HT-29 (cell line): ENCODE measurements at regions not wholly inside any gene's neighbourhood (a gene's known extent, or its start where the extent isn't known, plus 50 kb on each side); places are given as distances from the start of the nearest gene placed in this dataset.
"Not testable (repeated sequence)": the region's sequence is repeated elsewhere in the genome, so short reads cannot be mapped to it uniquely, and the experiment has no call there.

Source experiments
- DNase-seq: peaks from one replicate; pipeline ENCODE4 v3.0.0-alpha.2; 2015; ENCODE audit warnings: low spot score

DNA sequence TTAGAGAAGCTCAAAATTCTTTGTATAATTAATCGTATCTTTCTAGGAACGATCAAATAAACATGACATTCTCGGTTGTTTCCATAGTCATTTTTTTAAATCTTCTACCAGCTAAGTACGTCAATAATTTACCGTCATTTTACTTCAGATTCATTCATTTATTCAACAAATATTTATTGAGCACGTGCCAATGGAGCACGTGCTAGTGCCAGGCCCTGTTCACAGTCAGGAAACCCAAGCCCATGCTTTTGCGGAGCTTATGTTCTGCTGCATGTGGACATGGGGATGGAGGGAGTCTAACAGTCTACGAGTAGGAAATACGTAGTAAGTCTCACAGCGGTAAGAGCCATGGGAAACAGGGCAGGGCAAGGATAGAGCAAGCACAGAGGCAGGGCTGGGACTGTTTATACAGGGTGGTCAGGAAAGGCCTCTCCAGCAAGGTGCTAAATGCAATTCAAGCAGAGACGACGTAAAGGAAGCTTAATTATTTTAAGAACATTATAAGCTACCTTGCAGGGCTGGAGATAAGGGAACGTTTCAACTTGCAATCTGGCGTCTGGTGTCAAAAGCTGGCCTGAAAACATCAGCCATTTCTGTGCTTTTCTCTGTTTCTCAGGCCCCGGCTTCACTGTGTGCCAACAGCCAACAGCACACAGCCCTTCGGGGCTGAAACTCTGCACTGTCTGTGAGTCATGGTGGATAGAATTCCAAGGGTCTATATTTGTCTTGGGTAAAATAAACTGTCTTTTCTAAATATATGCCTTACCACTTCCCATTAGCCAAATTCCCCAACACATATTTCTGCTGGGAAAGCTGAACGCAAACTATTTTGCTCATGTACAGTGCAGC lies 517.1 kb upstream of the ZFP42 start:
- no peak for DNase-seq

DNA sequence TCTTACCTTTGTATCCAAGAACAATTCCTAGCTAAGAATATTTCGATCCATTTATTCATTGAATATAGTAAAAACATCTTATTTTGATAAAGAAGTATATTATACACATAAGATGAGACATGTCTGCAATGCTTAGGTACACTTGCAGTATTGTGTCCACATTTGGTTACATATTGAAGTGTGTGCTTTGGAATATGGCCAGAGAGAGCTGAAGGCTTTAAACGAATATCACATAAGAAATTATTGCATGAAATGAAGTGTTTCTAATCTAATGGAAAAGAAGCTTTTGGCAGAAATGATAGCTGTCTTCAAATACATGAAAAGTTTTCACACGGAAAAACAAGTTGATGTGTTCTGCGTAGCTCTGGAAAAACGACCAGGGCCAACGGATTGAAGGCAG lies 516.1 kb upstream of the ZFP42 start:
- DNase-seq = no peak

DNA sequence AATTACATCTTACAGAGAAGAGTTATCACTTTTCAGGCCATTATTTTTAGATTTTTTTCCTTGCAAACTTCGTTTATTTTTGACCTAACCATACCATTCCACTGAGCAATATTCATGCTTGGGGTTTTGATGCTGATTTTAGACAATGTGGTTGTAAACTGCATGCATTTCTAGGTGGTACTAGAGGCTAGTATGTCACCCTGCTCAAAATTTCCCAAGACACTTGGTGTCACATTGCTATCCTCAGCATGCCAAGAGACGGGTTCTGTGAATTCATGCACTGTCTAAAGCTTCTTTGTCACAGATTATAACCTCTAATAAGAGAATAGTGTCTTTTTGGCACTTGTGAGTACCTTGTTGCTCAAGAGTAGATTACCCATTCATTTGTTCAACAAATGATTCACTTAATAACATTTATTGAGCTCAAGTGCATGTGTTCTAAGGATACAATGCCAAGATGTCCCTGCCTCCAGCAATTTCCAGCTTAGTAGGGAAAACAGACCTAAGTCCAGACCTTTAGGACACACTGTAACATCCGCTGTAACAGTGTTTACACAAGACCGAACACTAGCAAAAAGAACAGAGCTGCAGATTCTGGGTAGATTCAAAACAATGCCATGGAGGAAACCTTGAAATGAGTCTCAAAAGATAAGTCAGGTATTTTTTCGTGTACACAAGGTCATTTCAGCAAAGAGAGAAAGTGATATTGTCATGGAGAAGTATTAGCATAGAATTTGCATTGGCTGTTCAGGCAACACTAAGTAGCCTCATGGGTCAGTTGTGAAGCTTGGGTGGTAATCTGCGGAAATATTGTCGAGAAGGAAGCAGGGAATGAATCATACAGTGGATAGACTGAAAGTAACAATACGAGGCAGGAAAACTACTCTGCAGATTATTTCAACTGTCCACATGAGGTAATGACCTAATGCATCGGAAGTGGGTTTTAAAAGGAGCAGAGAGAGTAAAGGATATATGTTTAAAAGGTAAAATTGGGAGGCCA lies 515.1 kb upstream of the ZFP42 start:
- no peak for DNase-seq

DNA sequence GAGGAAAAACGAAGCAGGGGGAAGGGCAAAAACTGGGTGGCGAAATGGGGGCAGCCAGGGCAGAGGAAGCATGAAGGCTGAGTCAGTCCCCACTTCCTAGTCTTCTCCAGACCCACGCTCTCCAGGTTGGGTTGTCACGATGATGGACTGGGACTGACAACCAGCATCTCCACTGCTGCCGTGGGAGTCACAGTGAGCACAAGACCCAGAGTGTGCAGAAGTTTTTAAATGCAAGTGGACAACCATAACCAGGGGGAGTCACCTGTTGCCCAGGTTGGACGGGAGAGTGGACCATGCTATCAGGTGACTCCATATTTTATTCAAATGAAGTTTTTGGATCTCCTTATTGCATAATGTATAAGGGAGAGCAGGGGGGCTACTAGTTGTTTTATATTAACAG lies 511.4 kb upstream of the ZFP42 start:
- no peak for DNase-seq

DNA sequence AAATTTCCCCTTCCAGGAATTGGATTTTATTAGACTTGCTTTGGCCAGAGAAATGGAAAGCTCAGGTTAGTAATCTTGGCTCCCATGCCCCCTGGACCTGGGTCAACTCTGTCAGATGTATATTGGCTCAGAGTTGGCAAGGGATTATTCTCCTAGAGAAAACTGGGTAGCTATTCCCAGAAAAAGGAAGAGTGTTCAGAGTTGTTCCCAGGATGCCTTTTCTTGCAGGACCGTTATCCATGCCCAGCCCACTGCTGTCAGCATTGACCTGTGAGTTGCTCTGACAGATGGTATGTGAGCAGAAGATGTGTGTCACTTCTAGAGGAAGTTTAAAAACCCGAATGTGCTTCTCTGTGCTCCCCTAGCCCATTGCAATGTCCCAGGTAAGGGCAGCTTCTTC lies 509.9 kb upstream of the ZFP42 start:
- no peak for DNase-seq

DNA sequence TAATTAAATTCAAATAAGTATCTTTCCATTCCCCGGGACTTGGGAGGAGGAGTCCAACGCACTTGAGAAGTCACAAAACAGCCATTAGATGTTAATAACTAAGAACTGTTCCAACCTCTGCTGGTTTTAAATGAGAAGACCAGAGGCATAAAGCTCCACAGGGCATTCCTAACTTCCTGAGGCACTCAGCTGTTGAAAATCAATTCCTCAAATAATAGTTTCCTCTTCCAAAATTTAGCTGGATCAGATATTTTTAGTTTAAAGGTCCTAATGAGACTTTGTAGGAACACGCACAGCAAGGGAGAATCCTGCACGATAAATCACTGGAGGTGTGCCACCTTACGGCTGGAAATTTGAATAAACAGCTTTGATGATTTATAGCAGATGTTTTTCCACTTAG lies 504.3 kb upstream of the ZFP42 start:
- no peak for DNase-seq

DNA sequence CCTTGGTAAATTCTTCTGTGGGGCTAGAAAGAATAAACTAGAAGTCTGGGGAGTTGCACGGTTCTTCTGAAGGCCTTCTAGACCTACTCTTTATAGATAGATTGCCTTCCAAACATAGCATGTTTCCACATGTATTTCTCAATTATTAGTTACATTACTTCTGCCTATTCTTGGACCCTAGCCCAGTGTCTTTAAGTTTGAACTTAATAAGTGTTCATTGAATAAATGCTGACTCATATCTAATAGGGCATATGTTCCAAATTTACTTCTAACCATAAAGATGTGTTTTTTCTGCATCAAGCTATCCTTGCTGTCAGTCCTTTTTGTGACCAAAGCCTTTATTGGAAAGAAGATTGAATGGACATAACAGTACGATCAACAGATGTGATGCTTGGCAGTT lies 503.6 kb upstream of the ZFP42 start:
- no peak for DNase-seq

DNA sequence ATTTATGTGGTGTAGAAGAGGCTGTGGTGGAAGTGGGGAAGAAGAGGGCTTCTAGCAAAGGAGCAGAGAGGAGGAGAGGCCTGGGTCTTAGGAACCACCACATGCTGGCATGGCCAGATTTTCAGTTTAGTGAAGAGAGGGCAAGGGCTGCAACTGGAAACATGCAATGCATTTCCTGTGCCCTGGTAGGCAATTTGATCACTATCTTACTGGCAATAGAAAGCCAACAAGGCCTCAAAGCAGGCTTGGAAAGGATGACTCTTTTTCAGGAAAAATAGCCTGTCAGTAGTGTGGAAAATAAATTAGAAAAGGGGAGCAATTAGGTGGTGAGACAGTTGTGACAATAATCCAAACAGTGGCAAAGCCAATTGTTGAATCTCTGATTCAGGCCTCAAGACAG lies 501.9 kb upstream of the ZFP42 start:
- no peak for DNase-seq

DNA sequence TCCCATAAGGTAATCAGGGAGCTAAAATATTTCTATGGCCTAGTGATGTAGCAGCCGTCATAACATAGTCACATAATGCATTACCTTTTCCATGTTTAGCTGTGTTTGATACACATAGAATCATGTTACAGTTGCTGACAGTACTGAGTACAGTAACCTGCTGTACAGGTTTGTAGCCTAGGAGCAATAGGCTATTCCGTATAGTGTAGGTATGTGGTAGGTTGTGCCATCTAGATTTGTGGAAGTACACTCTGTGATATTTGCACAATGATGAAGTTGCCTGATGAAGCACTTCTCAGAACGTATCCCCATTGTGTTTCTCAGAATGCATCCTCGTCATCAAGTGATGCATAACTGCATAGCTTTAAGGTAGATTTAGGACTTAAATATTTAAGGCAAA lies 495.6 kb upstream of the ZFP42 start:
- DNase-seq = no peak

DNA sequence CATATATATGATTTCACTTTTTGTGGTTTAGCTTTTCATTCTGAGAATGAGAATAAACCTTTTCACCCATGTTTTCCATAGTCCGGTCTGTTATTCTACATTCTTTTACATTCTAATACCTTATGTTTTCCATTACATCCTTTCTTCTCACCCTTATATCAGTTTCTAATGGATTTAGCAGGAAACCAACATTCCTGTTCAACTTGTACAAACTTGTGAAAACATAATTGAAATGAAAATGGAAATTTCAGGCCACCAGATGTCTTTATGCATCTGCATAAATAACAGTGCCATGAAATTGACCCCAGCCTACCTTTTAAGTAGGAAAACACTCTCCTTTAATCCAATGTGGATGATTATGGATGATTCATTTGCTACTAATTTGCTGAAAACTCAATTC lies 494.8 kb upstream of the ZFP42 start:
- DNase-seq = no peak

DNA sequence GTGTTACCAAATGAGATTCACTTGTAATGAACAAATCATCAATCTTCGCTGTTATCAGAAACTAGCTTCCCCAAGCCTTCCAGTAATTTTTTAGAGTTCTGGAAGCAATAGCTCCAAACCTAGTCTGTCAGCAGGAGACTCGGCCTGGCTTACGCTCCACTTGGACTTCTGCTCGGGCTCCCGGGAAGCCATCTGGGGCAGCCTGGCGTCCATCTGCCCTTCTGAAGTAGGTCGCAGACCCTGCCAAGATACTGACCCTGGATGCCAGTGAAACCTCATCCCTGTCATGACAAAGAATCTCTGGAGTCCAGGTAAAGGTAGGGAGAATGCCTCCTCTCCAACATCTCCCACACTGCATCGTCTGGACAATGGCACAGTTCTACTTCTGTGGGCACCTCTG lies 493.8 kb upstream of the ZFP42 start:
- no peak for DNase-seq

DNA sequence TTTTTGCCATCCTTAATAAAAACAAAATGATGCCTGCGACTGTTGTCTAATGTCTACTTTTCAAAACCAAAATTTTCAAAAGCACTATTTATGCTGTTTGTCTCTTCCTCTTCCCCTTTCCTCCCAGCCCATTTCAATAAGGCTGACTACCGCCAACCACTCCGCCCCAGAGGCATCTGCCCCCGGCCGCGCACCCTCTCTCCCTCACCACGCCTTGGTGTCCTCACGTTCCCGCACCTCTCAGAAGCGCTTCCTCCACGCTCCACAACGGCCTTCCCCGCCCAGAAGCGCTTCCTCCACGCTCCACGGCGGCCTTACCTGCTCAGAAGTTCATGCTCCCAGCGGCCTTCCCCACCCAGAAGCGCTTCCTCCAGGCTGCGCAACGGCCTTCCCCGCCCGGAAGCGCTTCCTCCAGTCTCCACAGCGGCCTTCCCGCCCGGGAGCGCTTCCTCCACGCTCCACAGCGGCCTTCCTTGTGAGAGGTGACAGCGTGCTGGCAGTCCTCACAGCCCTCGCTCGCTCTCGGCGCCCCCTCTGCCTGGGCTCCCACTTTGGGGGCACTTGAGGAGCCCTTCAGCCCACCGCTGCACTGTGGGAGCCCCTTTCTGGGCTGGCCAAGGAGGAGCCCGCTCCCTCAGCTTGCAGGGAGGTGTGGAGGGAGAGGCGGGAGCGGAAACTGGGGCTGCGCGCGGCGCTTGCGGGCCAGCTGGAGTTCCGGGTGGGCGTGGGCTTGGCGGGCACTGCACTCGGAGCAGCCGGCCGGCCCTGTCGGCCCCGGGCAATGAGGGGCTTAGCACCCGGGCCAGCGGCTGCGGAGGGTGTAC lies 490.4 kb upstream of the ZFP42 start:
- DNase-seq = no peak

DNA sequence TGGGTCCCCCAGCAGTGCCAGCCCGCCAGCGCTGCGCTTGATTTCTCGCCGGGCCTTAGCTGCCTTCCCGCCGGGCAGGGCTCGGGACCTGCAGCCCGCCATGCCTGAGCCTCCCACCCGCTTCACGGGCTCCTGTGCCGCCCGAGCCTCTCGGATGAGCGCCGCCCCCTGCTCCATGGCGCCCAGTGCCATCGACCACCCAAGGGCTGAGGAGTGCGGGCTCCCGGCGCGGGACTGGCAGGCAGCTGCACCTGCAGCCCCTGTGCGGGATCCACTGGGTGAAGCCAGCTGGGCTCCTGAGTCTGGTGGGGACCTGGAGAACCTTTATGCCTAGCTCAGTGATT lies 489.8 kb upstream of the ZFP42 start:
- not testable (repeated sequence) for DNase-seq

DNA sequence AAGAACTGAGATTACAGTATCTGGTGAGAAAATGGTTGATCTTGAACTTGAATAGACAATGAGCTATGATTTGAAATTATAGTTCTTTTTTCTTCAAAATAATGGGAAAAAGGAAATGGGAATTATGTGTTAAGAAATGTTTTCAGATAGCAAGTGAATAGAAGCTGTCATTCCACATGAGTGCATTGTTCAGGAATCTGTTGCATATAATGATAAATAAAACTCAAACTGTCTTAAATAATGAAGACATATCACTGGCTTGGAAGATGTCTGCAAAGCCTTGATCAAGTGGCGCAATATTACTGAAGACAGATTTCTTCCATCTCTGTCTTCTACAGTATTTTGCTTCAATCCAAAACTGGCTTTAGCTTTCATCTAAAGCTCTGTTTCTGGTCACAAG lies 479.3 kb upstream of the ZFP42 start:
- no peak for DNase-seq

DNA sequence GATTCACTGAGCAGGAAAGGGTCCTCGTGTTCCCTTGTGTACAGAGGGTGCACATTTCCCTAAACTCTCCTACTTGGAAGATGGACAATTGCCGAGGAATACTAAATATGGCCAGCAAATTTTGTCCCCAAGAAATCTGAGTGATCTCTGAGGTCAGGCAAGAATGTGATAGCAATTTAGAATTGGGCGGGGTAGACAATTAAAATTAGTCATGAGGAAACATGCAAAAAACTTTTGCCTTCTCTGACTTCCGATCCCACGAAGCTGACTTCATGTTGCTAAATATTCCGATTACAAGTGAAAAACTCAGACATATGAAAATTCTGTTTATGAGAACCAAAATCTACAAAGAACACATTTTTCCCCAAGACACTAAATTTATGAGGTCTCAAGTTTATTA lies 453.9 kb upstream of the ZFP42 start:
- no peak for DNase-seq

DNA sequence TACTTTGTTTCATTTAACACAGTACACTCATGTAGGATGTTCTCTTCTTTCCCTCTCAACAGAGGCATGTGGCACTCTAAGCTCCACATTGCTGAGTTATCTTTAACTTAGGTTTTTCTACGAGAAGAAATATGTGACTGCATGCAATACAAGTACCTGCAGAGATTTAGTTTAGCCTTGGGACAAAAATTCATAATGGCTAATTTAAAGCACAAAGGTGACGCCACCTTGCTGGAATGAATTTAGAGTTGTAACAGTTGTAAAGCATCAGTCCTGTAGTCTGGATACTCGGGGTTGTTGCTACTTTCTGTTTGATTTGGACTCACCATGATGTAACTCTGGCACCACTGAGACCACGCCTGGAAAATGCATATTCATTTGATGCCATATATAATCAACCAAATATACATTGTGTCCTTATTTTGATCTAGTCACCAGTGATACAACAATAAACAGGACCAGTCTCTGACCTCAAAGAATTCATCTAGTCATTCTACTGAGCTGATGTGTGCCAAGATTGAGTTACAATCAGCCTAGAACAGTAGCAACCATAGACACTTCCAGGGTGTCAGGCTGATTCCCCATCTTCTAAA lies 451.0 kb upstream of the ZFP42 start:
- no peak for DNase-seq

DNA sequence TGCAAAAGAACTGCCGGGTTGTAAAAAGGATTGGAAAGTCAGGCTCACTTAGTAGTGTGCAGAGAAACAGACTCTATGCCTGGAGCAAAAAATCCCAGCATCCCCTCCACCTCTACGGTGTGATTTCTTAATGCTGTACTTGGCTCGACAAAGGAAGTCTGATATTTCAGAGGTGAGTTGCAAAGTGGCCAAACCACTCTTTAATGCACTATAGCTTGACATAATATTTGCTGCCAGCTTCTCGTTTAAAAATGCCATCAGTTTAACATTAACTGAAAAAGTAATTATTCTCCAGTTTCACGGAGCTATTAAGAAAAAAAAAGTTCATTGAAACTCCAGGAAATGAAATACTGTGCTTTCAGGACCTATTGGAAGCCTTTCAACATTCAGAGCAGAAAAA lies 448.3 kb upstream of the ZFP42 start:
- DNase-seq = no peak

DNA sequence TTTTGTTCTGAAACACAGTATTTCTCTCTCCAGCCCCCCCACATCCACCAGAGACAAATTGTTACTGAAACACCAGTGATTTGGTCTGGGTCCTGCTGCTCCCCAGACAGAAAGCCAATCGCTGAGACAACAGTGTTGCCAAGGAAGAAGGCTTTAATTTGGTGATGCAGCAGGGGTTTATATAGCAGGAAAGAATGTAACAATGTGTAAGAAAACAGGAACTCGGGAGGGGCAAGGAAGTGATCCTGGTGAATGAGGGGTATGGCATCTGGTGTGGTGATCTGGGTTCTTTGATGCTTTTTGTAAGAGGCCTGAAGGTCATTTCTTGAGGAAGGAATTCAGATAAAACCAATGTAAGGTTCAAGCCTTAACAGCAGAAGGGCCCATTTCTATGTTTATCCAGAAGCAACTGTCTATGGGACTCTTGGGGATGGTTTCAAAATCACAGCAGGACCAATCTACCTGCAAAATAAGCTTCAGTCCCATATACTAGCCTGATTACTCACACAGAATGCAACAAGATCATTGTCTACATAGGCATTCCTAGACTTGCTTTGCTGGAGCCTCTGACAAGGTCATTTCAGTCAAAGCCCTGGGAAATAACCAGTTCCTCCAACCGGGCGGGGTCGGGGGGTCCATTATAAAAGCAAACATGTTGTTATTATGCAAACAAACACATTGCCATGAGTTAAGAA lies 445.2 kb upstream of the ZFP42 start:
- no peak for DNase-seq

DNA sequence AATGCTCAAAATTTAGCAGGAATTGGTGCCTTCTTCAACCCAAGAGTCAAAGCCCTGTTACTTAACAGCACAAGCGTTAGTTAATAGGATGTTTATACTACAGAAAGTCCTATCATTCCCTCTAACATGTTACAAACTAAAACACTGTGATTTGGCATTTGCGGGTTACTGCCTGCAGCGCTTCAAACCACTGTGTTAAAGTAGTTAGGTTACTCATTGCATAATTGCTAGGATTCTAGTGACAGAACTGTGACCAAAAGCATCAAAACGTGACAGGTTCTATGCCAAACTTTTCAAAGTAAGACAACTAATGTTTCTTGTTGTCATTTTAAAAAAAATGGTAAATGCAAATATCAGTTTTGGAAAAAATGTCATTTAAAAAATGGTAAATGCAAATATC lies 442.8 kb upstream of the ZFP42 start:
- no peak for DNase-seq

DNA sequence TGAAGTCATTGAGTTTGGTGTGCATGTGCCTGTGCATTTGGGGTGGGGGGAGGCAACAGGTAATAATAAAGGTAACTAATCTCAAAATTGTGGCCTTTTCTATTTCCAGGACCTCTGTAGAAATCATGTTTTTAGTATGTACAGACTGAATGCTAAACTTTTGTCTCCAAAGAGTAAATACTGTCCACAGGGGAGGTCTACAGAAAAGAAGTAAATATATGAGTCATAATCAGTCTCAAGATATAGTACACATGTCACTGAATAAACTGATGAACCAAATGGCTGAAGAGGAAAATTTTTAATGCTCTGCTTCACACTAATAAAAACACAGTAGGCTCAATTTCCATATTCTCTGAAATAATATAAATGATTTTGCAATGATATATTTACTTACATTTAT lies 440.4 kb upstream of the ZFP42 start:
- no peak for DNase-seq

DNA sequence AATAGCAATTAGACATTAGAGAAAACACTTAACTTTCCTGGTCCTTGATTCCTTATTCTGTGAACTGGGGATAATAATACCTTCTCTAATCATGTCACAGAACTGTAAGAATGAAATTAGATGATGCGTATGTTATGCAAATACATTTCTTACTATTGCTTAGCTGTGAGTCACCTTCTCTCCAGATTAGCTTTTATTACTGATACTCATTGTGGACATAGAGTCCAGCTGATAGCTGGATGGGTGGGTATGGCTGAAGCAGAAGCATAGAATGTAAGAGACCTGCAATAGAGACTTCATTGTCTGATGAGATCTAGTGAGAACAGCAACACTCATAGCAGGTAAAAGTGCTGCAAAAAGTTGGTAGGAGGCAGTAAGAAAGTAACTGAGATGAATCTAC lies 437.2 kb upstream of the ZFP42 start:
- no peak for DNase-seq
